GM19395 (cell line): ENCODE measurements at regions not wholly inside any gene's neighbourhood (a gene's known extent, or its start where the extent isn't known, plus 50 kb on each side); places are given as distances from the start of the nearest gene placed in this dataset.
A peak's percentile ranks its signal among the peaks of the same experiment; 100 is the strongest.
"Not testable (repeated sequence)": the region's sequence is repeated elsewhere in the genome, so short reads cannot be mapped to it uniquely, and the experiment has no call there.

Experiments
- ATAC-seq: cut with Tn5 transposase; IDR thresholded peaks from one replicate; pipeline ENCODE4 v1.9.1; 2021; ENCODE audit warnings: mild to moderate bottlenecking, moderate library complexity; ENCODE audit not compliant: unreplicated experiment

GRCh38 chr17:45585794-45586650 is 95.5 kb upstream of the PLEKHM1 start:
- ATAC-seq = not testable (repeated sequence)

DNA sequence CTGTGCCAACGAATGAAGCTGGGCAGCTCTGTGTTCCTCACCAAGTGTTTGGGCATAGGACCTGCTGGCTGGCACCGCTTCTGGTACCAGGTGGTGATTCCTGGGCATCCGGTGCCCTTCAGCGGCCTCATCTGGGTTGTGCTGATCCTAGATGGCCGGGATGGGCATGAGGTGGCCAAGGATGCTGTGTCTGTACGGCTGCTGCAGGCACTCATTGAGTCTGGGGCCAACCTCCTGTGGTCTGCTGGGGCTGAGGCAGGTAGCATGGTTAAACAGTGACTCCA is 96.1 kb upstream of the PLEKHM1 start:
- not testable (repeated sequence) for ATAC-seq

DNA sequence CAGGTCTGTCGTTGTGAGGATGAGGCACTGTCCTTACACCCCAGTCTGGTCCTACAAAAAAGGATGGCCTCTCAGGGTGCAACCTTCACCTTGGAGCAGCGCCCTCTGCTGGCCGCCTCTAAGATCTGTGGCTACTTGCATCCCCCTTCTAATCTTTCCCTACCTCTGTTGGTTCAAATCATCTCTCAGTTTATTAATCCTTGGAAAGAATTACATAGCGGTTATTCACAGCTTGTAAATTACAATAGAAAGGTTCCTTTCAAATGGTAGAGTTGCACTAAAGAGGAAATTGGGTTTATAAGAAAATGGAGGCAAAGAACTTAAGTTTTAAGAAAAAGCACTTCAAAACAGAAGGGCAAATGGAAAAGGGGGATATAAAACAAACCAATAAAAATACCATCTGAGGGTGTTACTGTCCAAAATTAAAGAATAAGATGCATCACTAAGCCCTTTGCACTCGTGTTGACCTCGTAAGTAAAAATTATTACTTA is 102.0 kb upstream of the PLEKHM1 start:
- ATAC-seq = not testable (repeated sequence)

DNA sequence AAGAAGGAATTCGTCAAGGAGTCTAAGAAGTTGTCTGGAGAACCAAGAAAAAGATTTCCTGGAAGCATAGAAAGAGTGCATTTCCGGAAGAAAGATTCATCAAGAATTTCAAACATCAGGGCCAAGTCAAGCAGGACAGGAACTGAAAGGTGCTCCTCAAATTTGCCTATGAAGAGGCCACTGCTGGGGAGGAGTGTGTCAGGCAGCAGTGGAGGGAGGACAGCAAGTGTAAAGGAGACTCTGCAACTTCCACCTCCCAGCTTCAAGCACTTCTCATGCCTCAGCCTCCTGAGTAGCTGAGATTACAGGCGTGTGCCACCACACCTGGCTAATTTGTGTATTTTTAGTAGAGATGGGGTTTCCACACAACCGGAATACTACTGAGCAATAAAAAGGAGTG is 105.8 kb upstream of the PLEKHM1 start:
- not testable (repeated sequence) for ATAC-seq

GRCh38 chr17:45600052-45601012 is 109.8 kb upstream of the PLEKHM1 start:
- not testable (repeated sequence) for ATAC-seq

GRCh38 chr17:45601013-45601412 is 110.5 kb upstream of the PLEKHM1 start:
- ATAC-seq = not testable (repeated sequence)

DNA sequence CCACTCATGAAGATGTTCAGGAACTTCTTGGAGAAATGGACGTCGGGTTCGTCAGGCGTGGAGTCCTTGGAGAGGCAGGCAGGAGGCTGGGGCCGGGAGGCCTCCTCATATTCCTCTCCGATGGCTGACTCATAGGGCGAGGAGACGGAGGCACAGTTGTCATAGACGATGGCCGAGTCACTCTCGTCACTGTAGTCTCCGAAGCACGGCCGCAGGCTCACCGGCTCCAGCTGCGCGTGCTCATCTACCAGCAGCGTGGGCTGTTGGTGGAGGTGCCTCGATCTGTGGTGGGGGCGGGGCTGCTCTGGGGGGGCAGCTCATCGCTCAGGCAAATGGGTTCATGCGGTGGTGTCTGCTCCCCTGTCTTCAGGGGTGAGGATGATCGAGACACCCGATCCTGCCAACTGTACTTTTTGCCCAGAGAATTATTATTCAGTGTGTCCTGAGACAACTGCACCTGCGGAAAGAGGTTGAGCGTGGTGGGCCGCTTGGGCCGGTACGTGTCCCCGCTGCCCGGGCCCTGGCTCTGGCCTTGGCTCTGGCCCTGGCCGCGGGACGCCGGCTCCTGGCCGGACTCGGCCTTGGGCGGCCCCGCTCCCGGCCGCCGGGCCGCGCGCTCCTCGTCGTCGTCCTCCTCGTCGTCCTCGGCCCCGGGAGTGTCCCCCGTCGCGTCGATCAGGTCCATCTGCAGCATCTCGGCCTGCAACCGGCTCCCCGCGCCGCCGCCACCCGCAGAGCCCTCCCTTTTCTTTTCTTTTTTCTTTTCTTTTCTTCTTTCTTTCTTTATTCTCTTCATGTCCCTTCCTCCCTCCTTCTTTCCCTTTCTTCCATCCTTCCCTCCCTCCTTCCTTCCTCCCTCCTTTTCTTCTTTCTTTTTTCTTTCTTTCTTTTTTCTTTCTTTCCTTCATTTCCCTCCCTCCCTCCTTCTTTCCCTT is 111.4 kb upstream of the PLEKHM1 start:
- ATAC-seq = not testable (repeated sequence)

GRCh38 chr17:45605751-45606150 is 115.2 kb upstream of the PLEKHM1 start:
- not testable (repeated sequence) for ATAC-seq

DNA sequence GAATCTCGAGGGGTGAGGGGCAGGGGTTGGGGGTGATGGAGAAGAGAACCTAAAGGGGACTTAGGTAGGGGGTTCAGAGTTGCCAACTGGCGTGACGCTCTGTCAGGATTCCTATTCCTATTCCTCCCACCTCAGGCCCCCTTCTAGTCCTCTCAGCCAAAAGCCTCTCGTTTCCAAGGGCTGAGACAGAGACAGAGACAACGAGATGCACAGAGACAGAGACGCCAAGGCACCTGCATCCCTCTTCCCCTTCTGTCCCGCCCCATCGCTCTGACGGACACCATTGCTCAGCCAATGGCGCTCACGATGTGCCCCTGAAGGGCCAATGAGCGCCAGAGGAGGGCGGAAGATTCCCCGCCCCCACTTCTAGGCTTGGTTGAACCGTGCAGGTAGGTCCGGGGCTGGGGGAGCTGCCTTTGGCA is 129.5 kb upstream of the PLEKHM1 start:
- peak; percentile 98 for ATAC-seq

- ATAC-seq = peak; percentile 36
These were observed 129.9 kb upstream of the PLEKHM1 start for GRCh38 chr17:45620468-45620867.

- not testable (repeated sequence) for ATAC-seq
These were observed 130.6 kb upstream of the PLEKHM1 start for GRCh38 chr17:45621087-45621486.

GRCh38 chr17:45622295-45622694 is 131.8 kb upstream of the PLEKHM1 start:
- ATAC-seq = not testable (repeated sequence)

DNA sequence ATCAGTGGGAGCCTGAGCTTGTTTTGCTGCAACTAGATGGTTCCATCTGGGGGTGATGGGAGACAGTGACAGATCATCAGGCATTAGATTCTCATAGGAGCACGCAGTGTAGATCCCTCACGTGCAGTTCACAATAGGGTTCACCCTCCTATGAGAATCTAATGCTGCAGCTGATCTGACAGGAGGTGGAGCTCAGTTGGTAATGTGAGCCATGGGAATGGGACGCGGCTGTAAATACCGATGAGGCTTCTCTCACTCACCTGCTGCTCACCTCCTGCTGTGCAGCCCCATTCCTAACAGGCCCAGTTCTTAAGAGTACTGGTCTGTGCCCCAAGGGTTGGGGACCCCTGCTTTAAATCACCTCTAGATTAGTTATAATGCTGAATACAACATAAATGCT is 137.5 kb upstream of the PLEKHM1 start:
- ATAC-seq = no peak

DNA sequence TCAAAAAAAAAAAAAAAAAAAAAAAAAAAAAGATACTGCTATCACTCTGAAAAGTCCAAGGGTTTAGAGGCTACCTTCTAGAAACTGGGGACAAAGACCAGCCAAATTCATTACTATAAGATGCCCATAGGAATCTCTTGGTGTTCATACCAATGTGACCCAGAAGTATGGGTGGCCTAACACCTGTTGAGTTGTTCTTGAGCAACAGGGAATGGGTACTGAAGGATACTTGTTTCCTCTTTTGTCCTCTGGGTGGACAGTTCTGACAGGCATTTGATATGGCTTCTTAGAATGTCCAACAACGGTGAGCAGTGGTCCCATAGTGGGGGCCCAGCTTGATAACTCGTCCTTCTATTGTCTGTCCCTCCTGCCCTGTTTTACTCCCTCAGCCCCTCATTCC is 141.4 kb upstream of the PLEKHM1 start:
- no peak for ATAC-seq

DNA sequence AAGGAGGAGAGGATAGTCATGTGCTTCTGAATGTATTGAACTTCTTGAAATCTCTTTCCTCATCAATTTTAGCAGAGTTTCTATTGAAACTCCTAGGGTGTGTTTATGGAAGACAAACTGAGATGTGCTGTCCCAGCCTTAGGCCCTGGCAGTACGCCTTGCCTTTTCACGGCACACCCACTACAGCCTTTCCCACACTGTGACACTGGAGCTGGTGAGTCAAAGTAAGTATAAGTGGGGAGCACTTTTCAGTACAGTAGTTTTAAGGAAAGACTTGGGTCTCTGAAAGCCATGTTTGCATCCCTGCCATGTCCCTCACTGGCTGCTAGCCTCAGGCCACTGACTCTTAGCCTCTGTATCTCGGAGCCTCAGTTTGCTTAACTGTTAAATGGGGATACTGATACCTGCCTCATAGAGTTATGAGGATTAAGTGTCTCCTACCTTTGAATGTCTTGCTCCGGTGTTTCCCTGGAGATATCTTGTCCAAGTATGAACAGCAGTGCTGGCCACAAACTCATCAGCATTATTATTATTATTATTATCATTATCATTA is 144.7 kb upstream of the CRHR1 start:
- ATAC-seq = no peak

GRCh38 chr17:45640141-45640850 is 143.8 kb upstream of the CRHR1 start:
- no peak for ATAC-seq

- ATAC-seq = no peak
These were observed 142.6 kb upstream of the CRHR1 start for GRCh38 chr17:45641541-45641940.

GRCh38 chr17:45643591-45643990 is 140.5 kb upstream of the CRHR1 start:
- no peak for ATAC-seq

DNA sequence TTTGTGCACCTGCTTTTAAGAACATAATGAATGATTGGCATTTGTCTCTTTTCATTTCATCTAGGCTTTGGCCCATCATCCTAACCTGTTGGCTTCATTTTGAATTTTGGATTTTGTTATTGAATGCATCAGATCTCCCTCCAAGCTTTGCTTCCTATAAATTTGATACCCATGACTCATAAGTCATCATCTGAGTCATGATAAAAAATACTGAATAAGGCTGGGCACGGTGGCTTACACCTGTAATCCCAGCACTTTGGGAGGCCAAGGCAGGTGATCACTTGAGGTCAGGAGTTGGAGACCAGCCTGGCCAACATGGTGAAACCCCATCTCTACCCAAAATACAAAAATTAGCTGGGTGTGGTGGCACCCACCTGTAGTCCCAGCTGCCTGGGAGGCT is 139.5 kb upstream of the CRHR1 start:
- not testable (repeated sequence) for ATAC-seq

GRCh38 chr17:45645330-45645729 is 138.8 kb upstream of the CRHR1 start:
- ATAC-seq = no peak
